NB4 (cell line): ENCODE measurements at regions not wholly inside any gene's neighbourhood (a gene's known extent, or its start where the extent isn't known, plus 50 kb on each side); places are given as distances from the start of the nearest gene placed in this dataset.

Experiments used
- CTCF ChIP-seq: IDR thresholded peaks from one replicate; pipeline ENCODE4 v1.5.1; 2012; ENCODE audit warnings: low read depth, low read length
- MAX ChIP-seq: IDR thresholded peaks from 2 replicates; pipeline ENCODE4 v1.6.1; 2011; ENCODE audit warnings: low read depth, low read length
- POLR2A ChIP-seq: IDR thresholded peaks from 2 replicates; pipeline ENCODE4 v1.6.1; 2011; ENCODE audit warnings: mild to moderate bottlenecking; ENCODE audit not compliant: insufficient read length; ENCODE audit errors: extremely low read depth

- TF ChIP-seq CTCF: no peak
- no peak for TF ChIP-seq POLR2A
- TF ChIP-seq MAX: no peak
Observed at GRCh38 chr9:75410405-75410804, 322.1 kb downstream of the OSTF1 start.
